ENCODE measurements at regions not wholly inside any gene's neighbourhood (a gene's known extent, or its start where the extent isn't known, plus 50 kb on each side); places are given as distances from the start of the nearest gene placed in this dataset.

- TF ChIP-seq EZH2phosphoT487 (IDR thresholded peaks at IDR 0.05; ENCODE audit: low read length): no peak
- no peak for TF ChIP-seq CTCF (IDR thresholded peaks at IDR 0.05; ENCODE audit: low read length)
Measured at GRCh38 chr6:156474507-156475120, 302.6 kb upstream of the ARID1B start.
